Osteoblast (primary cell): ENCODE measurements at regions not wholly inside any gene's neighbourhood (a gene's known extent, or its start where the extent isn't known, plus 50 kb on each side); places are given as distances from the start of the nearest gene placed in this dataset.

Source experiments
- DNase-seq: peaks from one replicate; pipeline ENCODE4 v3.0.0; 2011; ENCODE audit warnings: low spot score, mixed read lengths; ENCODE audit not compliant: insufficient read length; ENCODE audit errors: missing footprints
- H2AFZ ChIP-seq: 2 replicates; pipeline ENCODE4 v1.6.0; 2011; ENCODE audit warnings: mild to moderate bottlenecking, low read length
- H3K27ac ChIP-seq: 2 replicates; pipeline ENCODE4 v1.5.1; 2011; ENCODE audit warnings: mild to moderate bottlenecking, low read depth, low read length, moderate library complexity
- H3K27me3 ChIP-seq: 2 replicates; pipeline ENCODE4 v1.6.0; 2012; ENCODE audit warnings: mild to moderate bottlenecking, control low read depth, inconsistent platforms, low read length, moderate library complexity; ENCODE audit not compliant: insufficient read depth
- H3K36me3 ChIP-seq: 2 replicates; pipeline ENCODE4 v1.5.1; 2011; ENCODE audit warnings: mild to moderate bottlenecking, low read length, control low read depth, moderate library complexity; ENCODE audit not compliant: insufficient read depth
- H3K4me1 ChIP-seq: 2 replicates; pipeline ENCODE4 v1.5.1; 2011; ENCODE audit warnings: mild to moderate bottlenecking, low read length, control low read depth, moderate library complexity; ENCODE audit not compliant: insufficient read depth
- H3K4me2 ChIP-seq: 2 replicates; pipeline ENCODE4 v1.6.0; 2011; ENCODE audit warnings: mild to moderate bottlenecking, low read length; ENCODE audit not compliant: insufficient read depth
- H3K4me3 ChIP-seq: fragments of 200-600 bp; sonication (generic); 3 replicates; pipeline ENCODE4 v1.5.1; 2012; ENCODE audit warnings: mild to moderate bottlenecking, low read length, inconsistent platforms; ENCODE audit not compliant: insufficient read depth
- H3K79me2 ChIP-seq: 2 replicates; pipeline ENCODE4 v1.6.0; 2012; ENCODE audit warnings: mild to moderate bottlenecking, low read length, control low read depth, inconsistent platforms; ENCODE audit not compliant: insufficient read depth
- H3K9me3 ChIP-seq: 2 replicates; pipeline ENCODE4 v1.5.1; 2011; ENCODE audit warnings: low read depth, low read length, control low read depth
- H4K20me1 ChIP-seq: 2 replicates; pipeline ENCODE4 v1.6.0; 2012; ENCODE audit warnings: mild to moderate bottlenecking, low read length, control low read depth; ENCODE audit not compliant: insufficient read depth
- TF ChIP-seq, protein P1 (sequence below): IDR thresholded peaks from 2 replicates; pipeline ENCODE4 v1.5.1; 2011; ENCODE audit warnings: mild to moderate bottlenecking, low read depth, low read length, moderate library complexity; ENCODE audit errors: extremely low read depth

DNA sequence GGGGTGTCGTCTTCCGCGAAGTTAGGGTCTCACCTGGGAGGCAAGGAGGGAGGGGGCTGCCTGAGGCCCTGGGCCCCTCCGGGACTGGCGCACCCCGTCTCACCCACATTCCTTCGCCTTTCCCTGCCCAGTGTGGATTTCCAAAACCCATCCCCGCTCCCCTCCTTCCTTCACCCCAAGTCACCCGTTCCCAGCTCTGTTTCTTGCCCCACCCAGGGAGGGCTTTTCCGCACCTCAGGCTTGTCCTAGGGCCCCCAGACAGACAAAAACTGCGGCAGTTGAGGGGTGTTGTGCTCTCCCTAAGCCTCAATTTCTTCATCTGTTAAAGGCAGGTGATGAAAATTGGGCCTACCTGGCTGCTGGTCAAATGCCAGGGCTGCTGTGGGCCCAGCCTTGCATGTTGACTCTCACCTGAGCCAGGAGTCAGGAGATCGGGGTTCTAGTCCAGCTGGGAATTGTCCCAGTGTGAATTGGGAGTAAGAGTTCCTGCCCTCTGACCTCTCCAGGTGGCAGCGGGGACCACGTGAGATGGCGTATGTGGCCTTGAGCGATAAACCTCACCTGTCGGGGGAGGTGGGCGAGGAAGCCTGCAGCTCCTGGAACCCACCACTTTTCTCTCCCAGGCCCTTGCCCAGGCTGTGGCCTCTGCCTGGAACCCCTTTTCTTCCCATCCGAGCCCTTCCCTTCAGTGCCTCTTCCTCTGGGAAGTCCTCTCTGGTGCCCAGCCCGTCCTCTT is 143.4 kb upstream of the IER5L start:
- TF ChIP-seq, protein P1, sequence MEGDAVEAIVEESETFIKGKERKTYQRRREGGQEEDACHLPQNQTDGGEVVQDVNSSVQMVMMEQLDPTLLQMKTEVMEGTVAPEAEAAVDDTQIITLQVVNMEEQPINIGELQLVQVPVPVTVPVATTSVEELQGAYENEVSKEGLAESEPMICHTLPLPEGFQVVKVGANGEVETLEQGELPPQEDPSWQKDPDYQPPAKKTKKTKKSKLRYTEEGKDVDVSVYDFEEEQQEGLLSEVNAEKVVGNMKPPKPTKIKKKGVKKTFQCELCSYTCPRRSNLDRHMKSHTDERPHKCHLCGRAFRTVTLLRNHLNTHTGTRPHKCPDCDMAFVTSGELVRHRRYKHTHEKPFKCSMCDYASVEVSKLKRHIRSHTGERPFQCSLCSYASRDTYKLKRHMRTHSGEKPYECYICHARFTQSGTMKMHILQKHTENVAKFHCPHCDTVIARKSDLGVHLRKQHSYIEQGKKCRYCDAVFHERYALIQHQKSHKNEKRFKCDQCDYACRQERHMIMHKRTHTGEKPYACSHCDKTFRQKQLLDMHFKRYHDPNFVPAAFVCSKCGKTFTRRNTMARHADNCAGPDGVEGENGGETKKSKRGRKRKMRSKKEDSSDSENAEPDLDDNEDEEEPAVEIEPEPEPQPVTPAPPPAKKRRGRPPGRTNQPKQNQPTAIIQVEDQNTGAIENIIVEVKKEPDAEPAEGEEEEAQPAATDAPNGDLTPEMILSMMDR, result no peak
- H3K4me3 ChIP-seq, result peak overlapping the region; percentile 64
- no peaks in the 10 kb centered on the region for H3K9me3 ChIP-seq
- H3K27ac ChIP-seq, result peak overlapping the region; percentile 47
- H3K4me2 ChIP-seq, result peak overlapping the region; percentile 74
- no peaks in the 10 kb centered on the region for H3K79me2 ChIP-seq
- H3K27me3 ChIP-seq, result no peaks in the 10 kb centered on the region
- DNase-seq, result no peak
- H2AFZ ChIP-seq, result no peak overlapping the region
- H3K36me3 ChIP-seq, result no peaks in the 10 kb centered on the region
- H4K20me1 ChIP-seq, result no peaks in the 10 kb centered on the region
- peaks cover 42% of the 10 kb centered on the region for H3K4me1 ChIP-seq

- DNase-seq, result peak; percentile 98
- H3K79me2 ChIP-seq, result no peaks in the 10 kb centered on the region
- H4K20me1 ChIP-seq, result no peaks in the 10 kb centered on the region
- H3K36me3 ChIP-seq, result no peaks in the 10 kb centered on the region
- peak overlapping the region; percentile 64 for H3K4me3 ChIP-seq
- H3K9me3 ChIP-seq, result no peaks in the 10 kb centered on the region
- no peaks in the 10 kb centered on the region for H3K27me3 ChIP-seq
- TF ChIP-seq, protein P1, result no peak
- peak overlapping the region; percentile 75 for H2AFZ ChIP-seq
- peaks cover 49% of the 10 kb centered on the region for H3K4me1 ChIP-seq
- peak overlapping the region; percentile 74 for H3K4me2 ChIP-seq
- peak overlapping the region; percentile 47 for H3K27ac ChIP-seq
Observed at GRCh38 chr9:129320575-129321285, 142.7 kb upstream of the IER5L start.

DNA sequence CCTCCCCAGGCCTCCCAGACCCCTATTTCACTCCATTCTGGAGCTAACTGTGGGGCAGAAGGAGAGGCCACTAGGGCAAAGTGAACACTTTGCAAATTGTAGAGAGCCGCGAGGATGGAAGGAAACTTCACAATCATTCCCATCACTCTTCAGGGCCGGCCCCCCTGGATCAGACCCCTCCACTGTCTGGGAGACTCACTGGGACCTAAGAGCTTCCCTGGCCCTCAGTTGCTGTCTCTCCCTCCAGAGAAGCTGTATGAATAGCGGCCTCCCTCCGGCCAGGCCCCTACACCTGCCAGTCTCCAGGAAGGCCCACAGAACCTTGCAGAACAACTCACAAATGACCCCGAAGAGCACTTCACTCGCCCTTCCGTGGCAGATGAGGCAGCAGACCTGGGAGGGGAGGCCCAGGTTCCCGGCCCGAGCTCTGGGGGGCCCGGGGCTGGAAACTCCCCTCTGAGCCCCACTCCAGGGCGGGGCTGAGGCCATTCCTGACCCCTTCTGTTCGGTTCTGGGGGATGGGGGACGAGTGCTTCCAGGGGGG is 141.9 kb upstream of the IER5L start:
- Histone ChIP-seq H3K27ac (peak overlapping the region; percentile 47), H2AFZ (peak overlapping the region; percentile 75)

More for the DNA sequence above, 141.9 kb upstream of the IER5L start:
- H3K4me2 ChIP-seq, result peak overlapping the region; percentile 74
- no peaks in the 10 kb centered on the region for H3K9me3 ChIP-seq
- peak overlapping the region; percentile 64 for H3K4me3 ChIP-seq
- H3K27me3 ChIP-seq, result no peaks in the 10 kb centered on the region
- no peaks in the 10 kb centered on the region for H3K36me3 ChIP-seq
- DNase-seq, result no peak
- TF ChIP-seq, protein P1, result no peak
- H3K4me1 ChIP-seq, result peaks cover 56% of the 10 kb centered on the region
- H3K79me2 ChIP-seq, result no peaks in the 10 kb centered on the region
- no peaks in the 10 kb centered on the region for H4K20me1 ChIP-seq
